ENCODE measurements at regions not wholly inside any gene's neighbourhood (a gene's known extent, or its start where the extent isn't known, plus 50 kb on each side); places are given as distances from the start of the nearest gene placed in this dataset.

DNA sequence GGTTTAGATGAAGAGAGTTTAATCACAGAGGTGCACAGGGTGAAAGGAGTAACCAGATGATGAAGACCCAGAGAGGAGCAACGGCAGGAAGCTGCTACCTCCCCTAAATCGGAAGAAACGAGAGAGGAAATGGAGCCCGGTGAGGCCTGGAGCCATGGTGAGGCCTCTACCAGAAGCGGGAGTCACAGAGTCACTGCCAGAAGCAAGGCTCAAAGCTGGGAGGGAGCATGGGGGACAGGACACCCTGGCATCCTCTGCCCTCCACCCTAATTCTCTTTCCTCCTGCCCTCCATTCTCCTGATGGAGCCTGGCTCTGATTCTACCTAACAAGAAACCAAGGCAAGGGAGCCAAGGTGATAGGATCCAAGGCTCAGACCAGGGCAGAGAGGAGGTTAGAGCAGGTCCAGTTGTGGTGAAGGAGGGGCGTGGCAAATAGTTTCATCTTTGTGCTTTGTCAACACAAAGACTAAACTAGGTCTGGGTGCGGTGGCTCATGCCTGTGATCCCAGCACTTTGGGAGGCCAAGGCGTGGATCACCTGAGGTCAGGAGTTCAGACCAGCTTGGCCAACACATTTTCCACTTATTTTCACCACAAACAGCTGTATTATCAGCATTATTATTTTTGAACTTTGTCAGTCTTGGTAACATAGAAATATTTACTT is 134.4 kb upstream of the RAI14 start:
- TF ChIP-seq, protein P1, sequence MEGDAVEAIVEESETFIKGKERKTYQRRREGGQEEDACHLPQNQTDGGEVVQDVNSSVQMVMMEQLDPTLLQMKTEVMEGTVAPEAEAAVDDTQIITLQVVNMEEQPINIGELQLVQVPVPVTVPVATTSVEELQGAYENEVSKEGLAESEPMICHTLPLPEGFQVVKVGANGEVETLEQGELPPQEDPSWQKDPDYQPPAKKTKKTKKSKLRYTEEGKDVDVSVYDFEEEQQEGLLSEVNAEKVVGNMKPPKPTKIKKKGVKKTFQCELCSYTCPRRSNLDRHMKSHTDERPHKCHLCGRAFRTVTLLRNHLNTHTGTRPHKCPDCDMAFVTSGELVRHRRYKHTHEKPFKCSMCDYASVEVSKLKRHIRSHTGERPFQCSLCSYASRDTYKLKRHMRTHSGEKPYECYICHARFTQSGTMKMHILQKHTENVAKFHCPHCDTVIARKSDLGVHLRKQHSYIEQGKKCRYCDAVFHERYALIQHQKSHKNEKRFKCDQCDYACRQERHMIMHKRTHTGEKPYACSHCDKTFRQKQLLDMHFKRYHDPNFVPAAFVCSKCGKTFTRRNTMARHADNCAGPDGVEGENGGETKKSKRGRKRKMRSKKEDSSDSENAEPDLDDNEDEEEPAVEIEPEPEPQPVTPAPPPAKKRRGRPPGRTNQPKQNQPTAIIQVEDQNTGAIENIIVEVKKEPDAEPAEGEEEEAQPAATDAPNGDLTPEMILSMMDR (IDR thresholded peaks at IDR 0.05; ENCODE audit: control extremely low read depth, extremely low read depth): no peak
- Histone ChIP-seq H3K36me3 (ENCODE audit: control insufficient read depth in 4 of 4, insufficient read depth in 4 of 4, low read length in 4 of 4) (no peaks in the 10 kb centered on the region), H3K4me3 (no peak overlapping the region), H3K27ac (ENCODE audit: low read depth in 1 of 2, low read length in 1 of 2) (no peak overlapping the region), H3K27me3 (ENCODE audit: control insufficient read depth in 3 of 3, insufficient read depth in 3 of 3, low read length in 2 of 3) (no peaks in the 10 kb centered on the region), H3K9ac (ENCODE audit: insufficient read depth in 1 of 2, low read length in 2 of 2) (no peak overlapping the region), H3K4me1 (ENCODE audit: control insufficient read depth in 5 of 5, insufficient read depth in 5 of 5, low read length in 5 of 5) (peaks cover 0 to 6% (median 0%) of the 10 kb centered on the region in 5 donors), H3K9me3 (ENCODE audit: control insufficient read depth in 4 of 4, insufficient read depth in 3 of 4, low read length in 3 of 4) (peaks cover 0 to 1% (median 0%) of the 10 kb centered on the region in 4 donors)
- 75 to 84% methylated on average over 8 of the region's 8 CpGs for WGBS, 2 donors
- ATAC-seq (ENCODE audit: insufficient read depth, low FRiP score): no peak
- no peak for DNase-seq

DNA sequence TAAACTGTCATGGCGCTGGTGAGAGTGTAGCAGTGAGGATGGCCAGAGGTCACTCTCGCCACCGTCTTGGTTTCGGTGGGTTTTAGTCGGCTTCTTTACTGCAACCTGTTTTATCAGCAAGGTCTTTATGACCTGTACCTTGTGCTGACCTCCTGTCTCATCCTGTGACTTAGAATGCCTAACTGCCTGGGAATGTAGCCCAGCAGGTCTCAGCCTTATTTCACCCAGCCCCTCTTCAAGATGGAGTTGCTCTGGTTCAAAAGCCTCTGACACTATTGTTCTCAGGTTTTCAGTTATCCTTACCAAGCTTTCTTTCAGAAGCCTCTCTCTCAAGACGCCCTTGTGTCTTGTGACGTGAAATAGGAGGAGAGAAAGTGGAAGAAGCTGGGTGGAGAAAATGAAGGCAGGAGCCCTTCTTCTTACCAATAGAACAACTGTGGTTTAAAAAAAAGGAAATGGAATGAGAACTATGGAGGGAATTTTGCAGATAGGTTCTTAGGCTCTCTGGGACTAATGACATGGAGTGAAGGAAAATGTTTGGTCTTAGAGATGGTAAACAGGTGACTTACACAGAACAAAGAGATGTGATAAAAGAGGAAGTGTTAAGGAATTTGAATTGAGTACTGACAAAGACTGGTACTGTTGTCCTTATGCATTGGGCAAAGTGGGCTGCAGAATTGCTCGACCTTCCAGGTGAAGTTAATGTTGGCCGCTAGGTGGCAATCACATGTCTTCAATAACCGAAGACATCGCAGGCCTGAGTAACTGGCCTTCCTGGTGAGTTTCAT is 133.3 kb upstream of the RAI14 start:
- Histone ChIP-seq H3K27me3 (ENCODE audit: control insufficient read depth in 3 of 3, insufficient read depth in 3 of 3, low read length in 2 of 3) (no peaks in the 10 kb centered on the region), H3K4me3 (no peak overlapping the region), H3K4me1 (ENCODE audit: control insufficient read depth in 5 of 5, insufficient read depth in 5 of 5, low read length in 5 of 5) (peaks cover 0 to 9% (median 0%) of the 10 kb centered on the region in 5 donors), H3K36me3 (ENCODE audit: control insufficient read depth in 4 of 4, insufficient read depth in 4 of 4, low read length in 4 of 4) (no peaks in the 10 kb centered on the region), H3K27ac (ENCODE audit: low read depth in 1 of 2, low read length in 1 of 2) (no peak overlapping the region), H3K9ac (ENCODE audit: insufficient read depth in 1 of 2, low read length in 2 of 2) (no peak overlapping the region), H3K9me3 (ENCODE audit: control insufficient read depth in 4 of 4, insufficient read depth in 3 of 4, low read length in 3 of 4) (peaks cover 0 to 2% (median 0%) of the 10 kb centered on the region in 4 donors)
- peak; percentile 81 for ATAC-seq (ENCODE audit: insufficient read depth, low FRiP score)
- TF ChIP-seq, protein P1 (IDR thresholded peaks at IDR 0.05; ENCODE audit: control extremely low read depth, extremely low read depth): peak; percentile 81
- DNase-seq: peak; percentile 75 to 89 (median 82)
- 40 to 50% methylated on average over 11 of the region's 11 CpGs for WGBS, 2 donors

DNA sequence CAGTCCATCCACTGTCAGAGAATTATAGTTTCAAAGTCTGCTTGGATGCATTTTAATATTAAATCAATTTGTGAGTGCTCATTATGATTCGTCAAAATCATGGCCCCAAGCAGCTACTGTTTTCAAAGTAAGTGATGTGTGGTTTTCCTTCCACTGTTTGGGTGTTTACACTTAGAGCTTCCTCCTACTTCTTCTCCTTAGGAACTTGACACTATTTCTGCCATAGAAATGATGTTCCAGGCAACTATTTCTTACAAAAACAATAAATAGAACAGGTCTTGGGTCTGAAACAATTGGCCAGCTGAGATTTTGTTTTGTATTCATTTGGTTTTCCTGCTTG is 132.8 kb upstream of the RAI14 start:
- ATAC-seq (ENCODE audit: insufficient read depth, low FRiP score): no peak
- H3K9me3 ChIP-seq (ENCODE audit: control insufficient read depth in 4 of 4, insufficient read depth in 3 of 4, low read length in 3 of 4): peaks cover 0 to 2% (median 0%) of the 10 kb centered on the region in 4 donors
- TF ChIP-seq, protein P1 (IDR thresholded peaks at IDR 0.05; ENCODE audit: control extremely low read depth, extremely low read depth): no peak
- H3K9ac ChIP-seq (ENCODE audit: insufficient read depth in 1 of 2, low read length in 2 of 2): no peak overlapping the region
- H3K36me3 ChIP-seq (ENCODE audit: control insufficient read depth in 4 of 4, insufficient read depth in 4 of 4, low read length in 4 of 4): no peaks in the 10 kb centered on the region
- H3K27me3 ChIP-seq (ENCODE audit: control insufficient read depth in 3 of 3, insufficient read depth in 3 of 3, low read length in 2 of 3): no peaks in the 10 kb centered on the region
- no peak overlapping the region for H3K4me3 ChIP-seq
- peaks cover 0 to 9% (median 0%) of the 10 kb centered on the region in 5 donors for H3K4me1 ChIP-seq (ENCODE audit: control insufficient read depth in 5 of 5, insufficient read depth in 5 of 5, low read length in 5 of 5)
- H3K27ac ChIP-seq (ENCODE audit: low read depth in 1 of 2, low read length in 1 of 2): no peak overlapping the region
- DNase-seq: no peak
- WGBS, 2 donors: 0 to 2% methylated on average over 1 of the region's 1 CpG

Data from lung (tissue), 11 donors.